ENCODE measurements at regions not wholly inside any gene's neighbourhood (a gene's known extent, or its start where the extent isn't known, plus 50 kb on each side); places are given as distances from the start of the nearest gene placed in this dataset.

- no peak for TF ChIP-seq EZH2 (IDR thresholded peaks at IDR 0.05; ENCODE audit: borderline replicate concordance, low read depth, low read length, severe bottlenecking)
- no peak for TF ChIP-seq POLR2AphosphoS5 (IDR thresholded peaks at IDR 0.05; ENCODE audit: insufficient read depth, low read depth, low read length)
- TF ChIP-seq, protein P1, sequence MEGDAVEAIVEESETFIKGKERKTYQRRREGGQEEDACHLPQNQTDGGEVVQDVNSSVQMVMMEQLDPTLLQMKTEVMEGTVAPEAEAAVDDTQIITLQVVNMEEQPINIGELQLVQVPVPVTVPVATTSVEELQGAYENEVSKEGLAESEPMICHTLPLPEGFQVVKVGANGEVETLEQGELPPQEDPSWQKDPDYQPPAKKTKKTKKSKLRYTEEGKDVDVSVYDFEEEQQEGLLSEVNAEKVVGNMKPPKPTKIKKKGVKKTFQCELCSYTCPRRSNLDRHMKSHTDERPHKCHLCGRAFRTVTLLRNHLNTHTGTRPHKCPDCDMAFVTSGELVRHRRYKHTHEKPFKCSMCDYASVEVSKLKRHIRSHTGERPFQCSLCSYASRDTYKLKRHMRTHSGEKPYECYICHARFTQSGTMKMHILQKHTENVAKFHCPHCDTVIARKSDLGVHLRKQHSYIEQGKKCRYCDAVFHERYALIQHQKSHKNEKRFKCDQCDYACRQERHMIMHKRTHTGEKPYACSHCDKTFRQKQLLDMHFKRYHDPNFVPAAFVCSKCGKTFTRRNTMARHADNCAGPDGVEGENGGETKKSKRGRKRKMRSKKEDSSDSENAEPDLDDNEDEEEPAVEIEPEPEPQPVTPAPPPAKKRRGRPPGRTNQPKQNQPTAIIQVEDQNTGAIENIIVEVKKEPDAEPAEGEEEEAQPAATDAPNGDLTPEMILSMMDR (IDR thresholded peaks at IDR 0.05; ENCODE audit: extremely low read depth in 1 of 2, insufficient read depth in 1 of 2, low read depth in 1 of 2, low read length in 2 of 2) = no peak
- TF ChIP-seq POLR2A (IDR thresholded peaks at IDR 0.05; ENCODE audit: low read depth, low read length) = no peak
- no peak for TF ChIP-seq FOS (IDR thresholded peaks at IDR 0.05; ENCODE audit: borderline replicate concordance, insufficient read depth, low read length)
- TF ChIP-seq MAX (IDR thresholded peaks at IDR 0.05; ENCODE audit: insufficient read depth, insufficient read length) = no peak
- TF ChIP-seq MYC (IDR thresholded peaks at IDR 0.05; ENCODE audit: low read depth, low read length) = no peak
- no peak for TF ChIP-seq JUN (IDR thresholded peaks at IDR 0.05; ENCODE audit: borderline replicate concordance, insufficient read depth, insufficient read length, low read depth)
- no peak for TF ChIP-seq GATA2 (IDR thresholded peaks at IDR 0.05; ENCODE audit: insufficient read depth, insufficient read length, low read depth, low read length)
Measured at GRCh38 chr2:199207011-199207410, 250.7 kb downstream of the SATB2 start.
